ENCODE measurements at regions not wholly inside any gene's neighbourhood (a gene's known extent, or its start where the extent isn't known, plus 50 kb on each side); places are given as distances from the start of the nearest gene placed in this dataset.
A peak's percentile ranks its signal among the peaks of the same experiment; 100 is the strongest.
"Not testable (repeated sequence)": the region's sequence is repeated elsewhere in the genome, so short reads cannot be mapped to it uniquely, and the experiment has no call there.

DNA sequence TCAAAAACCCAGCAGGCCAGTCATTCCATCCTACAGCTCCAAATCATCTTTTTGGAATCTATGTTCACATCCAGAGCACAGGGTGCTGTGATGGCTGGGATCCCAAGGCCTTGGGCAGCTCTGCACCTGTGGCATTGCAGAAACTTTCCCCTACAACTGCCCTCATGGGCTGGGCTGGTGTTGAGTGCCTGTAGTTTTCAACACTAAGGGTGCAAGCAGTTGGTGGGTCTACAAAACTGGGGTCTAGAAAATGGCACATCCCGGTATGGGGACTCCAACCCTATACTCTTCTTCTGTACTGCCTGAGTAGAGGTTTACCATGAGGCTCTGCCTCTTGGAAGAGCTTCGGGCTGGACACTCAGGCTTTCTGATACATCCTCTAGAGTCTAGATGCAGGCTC is 95.2 kb upstream of the TEKT4 start:
- no peak for DNase-seq (ENCODE audit: low read depth)
- H3K4me3 ChIP-seq (ENCODE audit: low read depth, low read length), result no peak overlapping the region
- TF ChIP-seq, protein P1, sequence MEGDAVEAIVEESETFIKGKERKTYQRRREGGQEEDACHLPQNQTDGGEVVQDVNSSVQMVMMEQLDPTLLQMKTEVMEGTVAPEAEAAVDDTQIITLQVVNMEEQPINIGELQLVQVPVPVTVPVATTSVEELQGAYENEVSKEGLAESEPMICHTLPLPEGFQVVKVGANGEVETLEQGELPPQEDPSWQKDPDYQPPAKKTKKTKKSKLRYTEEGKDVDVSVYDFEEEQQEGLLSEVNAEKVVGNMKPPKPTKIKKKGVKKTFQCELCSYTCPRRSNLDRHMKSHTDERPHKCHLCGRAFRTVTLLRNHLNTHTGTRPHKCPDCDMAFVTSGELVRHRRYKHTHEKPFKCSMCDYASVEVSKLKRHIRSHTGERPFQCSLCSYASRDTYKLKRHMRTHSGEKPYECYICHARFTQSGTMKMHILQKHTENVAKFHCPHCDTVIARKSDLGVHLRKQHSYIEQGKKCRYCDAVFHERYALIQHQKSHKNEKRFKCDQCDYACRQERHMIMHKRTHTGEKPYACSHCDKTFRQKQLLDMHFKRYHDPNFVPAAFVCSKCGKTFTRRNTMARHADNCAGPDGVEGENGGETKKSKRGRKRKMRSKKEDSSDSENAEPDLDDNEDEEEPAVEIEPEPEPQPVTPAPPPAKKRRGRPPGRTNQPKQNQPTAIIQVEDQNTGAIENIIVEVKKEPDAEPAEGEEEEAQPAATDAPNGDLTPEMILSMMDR (IDR thresholded peaks at IDR 0.05; ENCODE audit: control insufficient read depth, extremely low read depth, insufficient read depth), result no peak

DNA sequence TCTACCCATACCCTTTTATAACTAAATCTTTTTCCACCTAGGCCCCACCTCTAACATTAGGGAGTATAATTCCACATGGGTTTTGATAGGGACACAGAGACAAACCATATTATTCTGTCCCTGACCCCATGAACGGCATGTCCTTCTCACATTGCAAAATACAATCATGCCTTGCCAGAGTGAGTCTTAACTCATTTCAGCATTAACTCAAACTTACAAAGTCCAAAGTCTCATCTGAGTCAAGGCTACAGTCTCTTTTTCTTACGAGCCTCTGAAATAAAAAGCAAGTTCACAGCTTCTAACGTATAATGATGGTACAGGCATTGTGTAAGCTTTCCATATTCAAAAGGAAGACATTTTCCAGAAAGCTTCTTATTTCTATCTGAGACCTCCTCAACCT is 86.1 kb upstream of the TEKT4 start:
- not testable (repeated sequence) for H3K4me3 ChIP-seq (ENCODE audit: low read depth, low read length); DNase-seq (ENCODE audit: low read depth)

DNA sequence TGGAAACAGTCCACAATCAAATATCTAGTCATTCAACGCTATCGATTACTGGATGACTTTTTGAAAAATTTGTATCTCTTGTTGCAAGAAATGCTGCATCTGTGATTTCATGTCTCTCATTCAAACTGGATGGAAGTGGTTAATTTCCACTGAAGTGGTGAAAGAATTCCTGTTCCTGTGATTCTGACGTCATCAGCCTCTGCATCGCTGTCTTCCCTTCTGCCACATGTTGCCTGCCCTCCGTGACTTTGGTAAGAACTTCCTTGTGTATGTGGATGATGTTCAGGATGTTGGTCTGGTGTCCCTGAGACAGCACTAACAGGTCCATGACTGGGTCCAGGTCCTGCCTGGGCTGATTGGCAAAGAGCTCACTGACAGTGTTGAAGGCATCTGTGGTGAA is 84.8 kb upstream of the TEKT4 start:
- H3K4me3 ChIP-seq (ENCODE audit: low read depth, low read length); DNase-seq (ENCODE audit: low read depth): not testable (repeated sequence)

DNA sequence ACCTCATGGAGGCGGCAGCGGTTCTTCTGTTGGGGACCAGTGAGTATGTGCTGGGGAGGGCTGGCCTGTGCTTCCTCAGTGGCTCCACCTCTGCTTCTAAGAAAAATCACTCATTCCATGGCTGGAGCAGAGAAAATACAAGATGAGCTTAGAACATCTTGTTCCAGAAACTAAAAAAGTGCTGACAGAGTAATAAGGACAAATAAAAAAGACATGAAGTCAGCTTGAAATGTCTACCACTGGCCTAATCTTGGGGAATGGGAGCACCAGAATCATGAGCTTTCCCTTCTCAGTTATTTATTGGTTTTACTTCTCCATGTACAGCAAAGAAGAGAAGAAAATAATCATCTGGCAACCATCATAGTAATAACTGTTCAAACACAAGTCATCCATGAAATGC is 81.1 kb upstream of the TEKT4 start:
- not testable (repeated sequence) for H3K4me3 ChIP-seq (ENCODE audit: low read depth, low read length); DNase-seq (ENCODE audit: low read depth)

DNA sequence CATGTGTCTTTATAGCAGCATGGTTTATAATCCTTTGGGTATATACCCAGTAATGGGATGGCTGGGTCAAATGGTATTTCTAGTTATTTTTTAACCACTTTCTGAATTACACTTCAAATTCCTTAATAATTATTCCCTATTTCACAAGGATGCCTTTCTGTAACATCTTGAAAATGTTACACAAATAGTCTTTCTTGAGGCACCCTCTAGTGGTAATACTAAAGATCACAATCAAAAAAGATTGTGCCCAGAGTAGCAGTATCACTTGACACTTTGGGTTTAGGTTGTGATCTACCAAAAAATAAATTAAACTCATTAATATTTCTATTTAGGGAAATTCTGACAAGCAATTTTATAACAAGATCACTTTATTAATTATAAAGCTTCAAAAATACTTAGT is 74.0 kb upstream of the TEKT4 start:
- TF ChIP-seq, protein P1 (IDR thresholded peaks at IDR 0.05; ENCODE audit: control insufficient read depth, extremely low read depth, insufficient read depth), result peak; percentile 34
- not testable (repeated sequence) for DNase-seq (ENCODE audit: low read depth); H3K4me3 ChIP-seq (ENCODE audit: low read depth, low read length)
